BLaER1 treated with 17β-estradiol and CSF1 and Interleukin-3, amounts not matched to agents 10 nM and 100 nM (cell line): ENCODE measurements at regions not wholly inside any gene's neighbourhood (a gene's known extent, or its start where the extent isn't known, plus 50 kb on each side); places are given as distances from the start of the nearest gene placed in this dataset.

ENCODE experiments used
- H3K27ac ChIP-seq, 11 experiments: shearing (Covaris generic); formaldehyde crosslinking; 2 replicates each; pipeline ENCODE4 v1.8.1; 2022
- H3K27me3 ChIP-seq, 11 experiments: shearing (Covaris generic); formaldehyde crosslinking; 2 replicates each; pipeline ENCODE4 v1.8.1; 2022
- H3K36me3 ChIP-seq, 11 experiments: shearing (Covaris generic); formaldehyde crosslinking; 2 replicates each; pipeline ENCODE4 v1.8.1; 2022
- H3K4me1 ChIP-seq, 10 experiments: shearing (Covaris generic); formaldehyde crosslinking; 2 replicates each; pipeline ENCODE4 v1.8.1; 2022
- H3K4me2 ChIP-seq, 11 experiments: shearing (Covaris generic); formaldehyde crosslinking; 2 replicates each; pipeline ENCODE4 v1.8.1; 2022
- H3K4me3 ChIP-seq, 10 experiments: shearing (Covaris generic); formaldehyde crosslinking; 2 replicates each; pipeline ENCODE4 v1.8.1; 2022
- H3K9ac ChIP-seq, 11 experiments: shearing (Covaris generic); formaldehyde crosslinking; 2 replicates each; pipeline ENCODE4 v1.8.1; 2022
- H3K9me3 ChIP-seq, 11 experiments: shearing (Covaris generic); formaldehyde crosslinking; replicated peaks in 1 of 11; 2 replicates each; pipeline ENCODE4 v1.8.1; 2022
- H4K20me1 ChIP-seq, 11 experiments: shearing (Covaris generic); formaldehyde crosslinking; 2 replicates each; pipeline ENCODE4 v1.8.1; 2022
- Cebpa-rat ChIP-seq, 11 experiments: shearing (Covaris generic); IDR thresholded peaks; 2 replicates each; pipeline ENCODE4 v1.8.1; 2022

GRCh38 chr3:124121379-124122312, 129.7 kb upstream of the ROPN1 start:
- no peaks in the 10 kb centered on the region for H3K27me3 ChIP-seq

GRCh38 chr3:124125315-124125714, 133.4 kb upstream of the ROPN1 start:
- H4K20me1 ChIP-seq, result no peaks in the 10 kb centered on the region
- peaks cover 0 to 6% (median 0%) of the 10 kb centered on the region in 10 experiments; a peak in 4 of 20 replicates for H3K4me1 ChIP-seq

More at GRCh38 chr3:124121379-124122312, 129.7 kb upstream of the ROPN1 start:
- no peaks in the 10 kb centered on the region for H4K20me1 ChIP-seq
- H3K27ac ChIP-seq, result no peak overlapping the region
- H3K9ac ChIP-seq, result no peak overlapping the region
- H3K9me3 ChIP-seq, result no peaks in the 10 kb centered on the region
- no peaks in the 10 kb centered on the region for H3K36me3 ChIP-seq
- H3K4me1 ChIP-seq, result peaks cover 0 to 24% (median 13%) of the 10 kb centered on the region in 10 experiments; a peak in 15 of 20 replicates
- H3K4me2 ChIP-seq, result no peak overlapping the region
- no peak overlapping the region for H3K4me3 ChIP-seq
- no peak for TF ChIP-seq Cebpa-rat (IDR thresholded peaks at IDR 0.05)

GRCh38 chr3:124126436-124127023, 134.6 kb upstream of the ROPN1 start:
- H3K27ac ChIP-seq, result no peak overlapping the region

More at GRCh38 chr3:124125315-124125714, 133.4 kb upstream of the ROPN1 start:
- Histone ChIP-seq H3K36me3 (no peaks in the 10 kb centered on the region), H3K4me2 (peak overlapping the region in 1 of 11 experiments; percentile 5; a peak in 1 of 22 replicates), H3K27ac (no peak overlapping the region), H3K4me3 (no peak overlapping the region), H3K27me3 (no peaks in the 10 kb centered on the region), H3K9me3 (peaks cover 0 to 6% (median 0%) of the 10 kb centered on the region in 11 experiments; a peak in 3 of 22 replicates), H3K9ac (no peak overlapping the region)
- TF ChIP-seq Cebpa-rat (IDR thresholded peaks at IDR 0.05), result no peak

GRCh38 chr3:124131158-124131557, 139.2 kb upstream of the ROPN1 start:
- Histone ChIP-seq H3K9me3 (peaks cover 0 to 10% (median 0%) of the 10 kb centered on the region in 11 experiments; a peak in 3 of 22 replicates), H3K27me3 (no peaks in the 10 kb centered on the region), H3K4me3 (no peak overlapping the region), H3K4me2 (peak overlapping the region; percentile 53 to 78 (median 67)), H3K9ac (peak overlapping the region in 1 of 11 experiments; percentile 12; a peak in 2 of 22 replicates), H3K27ac (peak overlapping the region in 10 of 11 experiments; percentile 5 to 80 (median 59); a peak in 17 of 22 replicates), H3K4me1 (peaks cover 14 to 24% (median 19%) of the 10 kb centered on the region in 10 experiments), H3K36me3 (no peaks in the 10 kb centered on the region), H4K20me1 (no peaks in the 10 kb centered on the region)
- no peak for TF ChIP-seq Cebpa-rat (IDR thresholded peaks at IDR 0.05)

More at GRCh38 chr3:124126436-124127023, 134.6 kb upstream of the ROPN1 start:
- Histone ChIP-seq H3K9me3 (peaks cover 0 to 6% (median 0%) of the 10 kb centered on the region in 11 experiments; a peak in 3 of 22 replicates), H3K36me3 (no peaks in the 10 kb centered on the region), H3K4me2 (no peak overlapping the region), H3K27me3 (no peaks in the 10 kb centered on the region), H4K20me1 (no peaks in the 10 kb centered on the region), H3K4me1 (peaks cover 6 to 16% (median 9%) of the 10 kb centered on the region in 10 experiments), H3K4me3 (no peak overlapping the region), H3K9ac (no peak overlapping the region)
- TF ChIP-seq Cebpa-rat (IDR thresholded peaks at IDR 0.05), result no peak

- no peaks in the 10 kb centered on the region for H3K27me3 ChIP-seq
- peaks cover 0 to 10% (median 0%) of the 10 kb centered on the region in 11 experiments; a peak in 3 of 22 replicates for H3K9me3 ChIP-seq
These were observed 139.7 kb upstream of the ROPN1 start for GRCh38 chr3:124131580-124131979.

GRCh38 chr3:124132813-124133212, 140.9 kb upstream of the ROPN1 start:
- Histone ChIP-seq H3K4me3 (no peak overlapping the region), H4K20me1 (no peaks in the 10 kb centered on the region), H3K4me2 (peak overlapping the region in 3 of 11 experiments; percentile 57 to 63 (median 60); a peak in 6 of 22 replicates), H3K36me3 (no peaks in the 10 kb centered on the region), H3K4me1 (peaks cover 14 to 35% (median 26%) of the 10 kb centered on the region in 10 experiments), H3K27me3 (no peaks in the 10 kb centered on the region), H3K9ac (no peak overlapping the region), H3K9me3 (peaks cover 0 to 10% (median 0%) of the 10 kb centered on the region in 11 experiments; a peak in 3 of 22 replicates), H3K27ac (peak overlapping the region in 2 of 11 experiments; percentile 52 to 80; a peak in 4 of 22 replicates)
- TF ChIP-seq Cebpa-rat (IDR thresholded peaks at IDR 0.05), result no peak

More at GRCh38 chr3:124131580-124131979, 139.7 kb upstream of the ROPN1 start:
- H3K27ac ChIP-seq, result peak overlapping the region; percentile 5 to 80 (median 56); a peak in 19 of 22 replicates
- H3K9ac ChIP-seq, result peak overlapping the region in 2 of 11 experiments; percentile 12 to 52; a peak in 2 of 22 replicates
- H3K4me2 ChIP-seq, result peak overlapping the region; percentile 53 to 78 (median 67)
- no peaks in the 10 kb centered on the region for H4K20me1 ChIP-seq
- H3K36me3 ChIP-seq, result no peaks in the 10 kb centered on the region
- peak overlapping the region in 1 of 10 experiments; percentile 14; a peak in 1 of 20 replicates for H3K4me3 ChIP-seq
- peaks cover 14 to 25% (median 19%) of the 10 kb centered on the region in 10 experiments for H3K4me1 ChIP-seq
- no peak for TF ChIP-seq Cebpa-rat (IDR thresholded peaks at IDR 0.05)

GRCh38 chr3:124133366-124133940, 141.5 kb upstream of the ROPN1 start:
- peaks cover 0 to 10% (median 0%) of the 10 kb centered on the region in 11 experiments; a peak in 3 of 22 replicates for H3K9me3 ChIP-seq
- no peaks in the 10 kb centered on the region for H3K36me3 ChIP-seq
- H3K9ac ChIP-seq, result no peak overlapping the region
- H3K4me2 ChIP-seq, result no peak overlapping the region
- H3K4me3 ChIP-seq, result no peak overlapping the region
- no peaks in the 10 kb centered on the region for H4K20me1 ChIP-seq
- H3K27me3 ChIP-seq, result no peaks in the 10 kb centered on the region
- peaks cover 14 to 37% (median 26%) of the 10 kb centered on the region in 10 experiments for H3K4me1 ChIP-seq
- H3K27ac ChIP-seq, result no peak overlapping the region
- TF ChIP-seq Cebpa-rat (IDR thresholded peaks at IDR 0.05), result no peak

- Histone ChIP-seq H3K4me2 (peak overlapping the region in 6 of 11 experiments; percentile 7 to 45 (median 16); a peak in 12 of 22 replicates), H4K20me1 (no peaks in the 10 kb centered on the region; a peak in 1 of 22 replicates), H3K36me3 (no peaks in the 10 kb centered on the region), H3K4me3 (no peak overlapping the region), H3K27ac (no peak overlapping the region), H3K9ac (no peak overlapping the region), H3K9me3 (0 out of 22 replicates have a peak, but pooled peaks cover 0 to 4% (median 0%) of the 10 kb centered on the region in 11 experiments), H3K4me1 (peaks cover 7 to 22% (median 13%) of the 10 kb centered on the region in 10 experiments), H3K27me3 (no peaks in the 10 kb centered on the region)
- no peak for TF ChIP-seq Cebpa-rat (IDR thresholded peaks at IDR 0.05)
These were observed 145.3 kb upstream of the ROPN1 start for GRCh38 chr3:124137216-124137615.
